ENCODE measurements at regions not wholly inside any gene's neighbourhood (a gene's known extent, or its start where the extent isn't known, plus 50 kb on each side); places are given as distances from the start of the nearest gene placed in this dataset.
"Not testable (repeated sequence)": the region's sequence is repeated elsewhere in the genome, so short reads cannot be mapped to it uniquely, and the experiment has no call there.

GRCh38 chr5:135279328-135279727, 119.7 kb downstream of the MACROH2A1 start:
- no peak for DNase-seq

GRCh38 chr5:135276151-135276550, 122.9 kb downstream of the MACROH2A1 start:
- DNase-seq, result no peak

- DNase-seq, result no peak
These were observed 125.8 kb downstream of the MACROH2A1 start for GRCh38 chr5:135273212-135273611.

GRCh38 chr5:135272311-135272805, 126.7 kb downstream of the MACROH2A1 start:
- no peak for DNase-seq

- DNase-seq, result no peak
These were observed 127.3 kb downstream of the MACROH2A1 start for GRCh38 chr5:135271533-135272310.

GRCh38 chr5:135269931-135270421, 129.1 kb downstream of the MACROH2A1 start:
- no peak for DNase-seq

GRCh38 chr5:135269199-135269598, 129.8 kb downstream of the MACROH2A1 start:
- DNase-seq, result no peak

GRCh38 chr5:135266975-135267374, 132.1 kb downstream of the MACROH2A1 start:
- DNase-seq, result no peak

GRCh38 chr5:135266303-135266635, 132.8 kb downstream of the MACROH2A1 start:
- DNase-seq, result no peak

GRCh38 chr5:135265497-135266302, 133.3 kb downstream of the MACROH2A1 start:
- no peak for DNase-seq

- DNase-seq, result no peak
These were observed 134.3 kb downstream of the MACROH2A1 start for GRCh38 chr5:135264451-135265440.

- no peak for DNase-seq
These were observed 135.9 kb downstream of the MACROH2A1 start for GRCh38 chr5:135263022-135263668.

- no peak for DNase-seq
These were observed 136.7 kb downstream of the MACROH2A1 start for GRCh38 chr5:135262364-135262763.

GRCh38 chr5:135260108-135260507, 138.9 kb downstream of the MACROH2A1 start:
- not testable (repeated sequence) for DNase-seq

GRCh38 chr5:135255461-135256178, 143.4 kb downstream of the MACROH2A1 start:
- DNase-seq, result no peak

GRCh38 chr5:135254183-135254582, 144.8 kb downstream of the MACROH2A1 start:
- no peak for DNase-seq

- DNase-seq, result no peak
These were observed 145.3 kb downstream of the MACROH2A1 start for GRCh38 chr5:135253601-135254178.

- no peak for DNase-seq
These were observed 147.9 kb downstream of the MACROH2A1 start for GRCh38 chr5:135251093-135251492.

GRCh38 chr5:135250671-135251070, 148.4 kb downstream of the MACROH2A1 start:
- no peak for DNase-seq

- no peak for DNase-seq
These were observed 149.4 kb downstream of the MACROH2A1 start for GRCh38 chr5:135249658-135250057.

- no peak for DNase-seq
These were observed 150.2 kb downstream of the MACROH2A1 start for GRCh38 chr5:135248801-135249231.
